H9 (cell line): ENCODE measurements at regions not wholly inside any gene's neighbourhood (a gene's known extent, or its start where the extent isn't known, plus 50 kb on each side); places are given as distances from the start of the nearest gene placed in this dataset.

Source experiments
- DNase-seq: peaks from one replicate; pipeline ENCODE4 v3.0.0-alpha.2; 2017
- H2AFZ ChIP-seq: one replicate; pipeline ENCODE4 v1.6.1; 2013; ENCODE audit warnings: mild to moderate bottlenecking, low read length, control low read depth, moderate library complexity
- H2AK5ac ChIP-seq: 2 replicates; pipeline ENCODE4 v1.6.1; 2013; ENCODE audit warnings: low read length, control low read depth, mixed read lengths; ENCODE audit not compliant: insufficient read length
- H2BK120ac ChIP-seq: one replicate; pipeline ENCODE4 v1.6.1; 2013; ENCODE audit warnings: low read depth, mild to moderate bottlenecking, low read length, control low read depth, inconsistent platforms; ENCODE audit not compliant: poor library complexity, severe bottlenecking
- H2BK12ac ChIP-seq: 2 replicates; pipeline ENCODE4 v1.6.1; 2013; ENCODE audit warnings: low read length, control low read depth, mixed read lengths, low read depth; ENCODE audit not compliant: insufficient read length
- H2BK15ac ChIP-seq: 2 replicates; pipeline ENCODE4 v1.6.1; 2013; ENCODE audit warnings: low read depth, low read length, control low read depth
- H2BK20ac ChIP-seq: one replicate; pipeline ENCODE4 v1.6.1; 2013; ENCODE audit warnings: low read depth, mild to moderate bottlenecking, low read length, control low read depth, inconsistent platforms; ENCODE audit not compliant: poor library complexity, severe bottlenecking
- H2BK5ac ChIP-seq: 2 replicates; pipeline ENCODE4 v1.6.1; 2013; ENCODE audit warnings: low read length, control low read depth, mixed read lengths; ENCODE audit not compliant: insufficient read length
- H3K14ac ChIP-seq: 2 replicates; pipeline ENCODE4 v1.6.1; 2013; ENCODE audit warnings: low read length, control low read depth; ENCODE audit not compliant: insufficient read depth
- H3K18ac ChIP-seq: 2 replicates; pipeline ENCODE4 v1.6.1; 2013; ENCODE audit warnings: low read depth, mild to moderate bottlenecking, mixed read lengths, low read length, control low read depth; ENCODE audit not compliant: insufficient read length
- H3K23ac ChIP-seq: 2 replicates; pipeline ENCODE4 v1.6.1; 2013; ENCODE audit warnings: low read length, control low read depth, mixed read lengths, low read depth; ENCODE audit not compliant: insufficient read length
- H3K23me2 ChIP-seq: 2 replicates; pipeline ENCODE4 v1.6.1; 2013; ENCODE audit warnings: low read depth, mild to moderate bottlenecking, mixed read lengths, low read length, control low read depth; ENCODE audit not compliant: insufficient read length, poor library complexity, severe bottlenecking
- H3K27ac ChIP-seq: 2 replicates; pipeline ENCODE4 v1.5.1; 2013; ENCODE audit warnings: low read length, control low read depth, mixed read lengths, low read depth; ENCODE audit not compliant: insufficient read length
- H3K27me3 ChIP-seq: 2 replicates; pipeline ENCODE4 v1.6.1; 2013; ENCODE audit warnings: low read length, control low read depth, inconsistent platforms; ENCODE audit not compliant: insufficient read depth
- H3K4ac ChIP-seq: 2 replicates; pipeline ENCODE4 v1.6.1; 2013; ENCODE audit warnings: low read depth, mild to moderate bottlenecking, control low read depth, inconsistent platforms, low read length, moderate library complexity
- H3K4me1 ChIP-seq: 2 replicates; pipeline ENCODE4 v1.6.1; 2013; ENCODE audit warnings: low read length, control low read depth, inconsistent platforms; ENCODE audit not compliant: insufficient read depth
- H3K4me2 ChIP-seq: 2 replicates; pipeline ENCODE4 v1.6.1; 2013; ENCODE audit warnings: low read length, control low read depth, mixed read lengths; ENCODE audit not compliant: insufficient read length, insufficient read depth
- H3K56ac ChIP-seq: 2 replicates; pipeline ENCODE4 v1.6.1; 2013; ENCODE audit warnings: low read depth, mild to moderate bottlenecking, mixed read lengths, low read length, control low read depth; ENCODE audit not compliant: insufficient read length
- H3K79me1 ChIP-seq: 2 replicates; pipeline ENCODE4 v1.6.1; 2013; ENCODE audit warnings: low read depth, mild to moderate bottlenecking, moderate library complexity, low read length, control low read depth, inconsistent platforms; ENCODE audit not compliant: insufficient read depth, poor library complexity, severe bottlenecking
- H3K79me2 ChIP-seq: 2 replicates; pipeline ENCODE4 v1.6.1; 2013; ENCODE audit warnings: low read length, control low read depth, inconsistent platforms; ENCODE audit not compliant: insufficient read depth
- H3K9ac ChIP-seq: 2 replicates; pipeline ENCODE4 v1.6.1; 2013; ENCODE audit warnings: low read length, control low read depth, mixed read lengths; ENCODE audit not compliant: insufficient read length; ENCODE audit errors: extremely low read depth
- H3K9me3 ChIP-seq: one replicate; pipeline ENCODE4 v1.6.1; 2013; ENCODE audit warnings: low read depth, low read length, inconsistent platforms; ENCODE audit not compliant: control insufficient read depth
- H3T11ph ChIP-seq: one replicate; pipeline ENCODE4 v1.6.1; 2013; ENCODE audit warnings: mild to moderate bottlenecking, low read length, control low read depth, inconsistent platforms
- H4K20me1 ChIP-seq: one replicate; pipeline ENCODE4 v1.6.1; 2013; ENCODE audit not compliant: control insufficient read depth, insufficient read length, insufficient read depth
- H4K5ac ChIP-seq: 2 replicates; pipeline ENCODE4 v1.6.1; 2013; ENCODE audit warnings: low read depth, mild to moderate bottlenecking, mixed read lengths, low read length, control low read depth; ENCODE audit not compliant: insufficient read length
- H4K8ac ChIP-seq: replicated peaks from 2 replicates; pipeline ENCODE4 v1.6.1; 2013; ENCODE audit warnings: low read length, control low read depth, mixed read lengths, low read depth; ENCODE audit not compliant: insufficient read length
- H4K91ac ChIP-seq: 2 replicates; pipeline ENCODE4 v1.6.1; 2013; ENCODE audit warnings: low read depth, mild to moderate bottlenecking, moderate library complexity, mixed read lengths, low read length, control low read depth; ENCODE audit not compliant: insufficient read length
- H3K27ac Mint-ChIP-seq, 3 experiments: 2 replicates in 2 of 3; 3 replicates in 1 of 3; pipeline ENCODE4 v1.8.0; 2020 to 2021; ENCODE audit warnings: mixed read lengths in 3 of 3, mild to moderate bottlenecking in 1 of 3, moderate library complexity in 1 of 3
- H3K27me3 Mint-ChIP-seq: 2 replicates; pipeline ENCODE4 v1.8.0; 2021; ENCODE audit warnings: low read depth, mild to moderate bottlenecking, moderate library complexity, mixed read lengths
- H3K36me3 Mint-ChIP-seq, 3 experiments: 2 replicates in 2 of 3; 3 replicates in 1 of 3; pipeline ENCODE4 v1.8.0; 2020 to 2021; ENCODE audit warnings: low read depth in 3 of 3, mixed read lengths in 3 of 3; ENCODE audit not compliant: insufficient read depth in 1 of 3
- H3K4me1 Mint-ChIP-seq, 2 experiments: 2 replicates each; pipeline ENCODE4 v1.8.0; 2020; ENCODE audit warnings: mixed read lengths in 2 of 2
- H3K4me3 Mint-ChIP-seq, 2 experiments: 2 replicates in 1 of 2; 3 replicates in 1 of 2; pipeline ENCODE4 v1.8.0; 2020 to 2021; ENCODE audit warnings: mild to moderate bottlenecking in 2 of 2, mixed read lengths in 2 of 2, moderate library complexity in 1 of 2
- H3K9me3 Mint-ChIP-seq, 2 experiments: 2 replicates in 1 of 2; 3 replicates in 1 of 2; pipeline ENCODE4 v1.8.0; 2020; ENCODE audit warnings: mild to moderate bottlenecking in 2 of 2, mixed read lengths in 2 of 2, moderate library complexity in 1 of 2
- WGBS: extraction: QIAGEN DNeasy Blood & Tissue Kit; methylation state at CpG from one replicate; pipeline ENCODE4 v1.1.7; 2013; ENCODE audit warnings: missing lambda C conversion rate, low lambda C conversion rate, mixed read lengths; ENCODE audit not compliant: insufficient read length; ENCODE audit errors: extremely low coverage; 5-methylcytosine and 5-hydroxymethylcytosine counted together
- TF ChIP-seq, protein P1 (sequence below): fragments of 200-600 bp; sonication (generic); conservative IDR thresholded peaks from 3 replicates; pipeline ENCODE4 v1.8.0; 2021; ENCODE audit warnings: antibody characterized with exemption, mild to moderate bottlenecking

DNA sequence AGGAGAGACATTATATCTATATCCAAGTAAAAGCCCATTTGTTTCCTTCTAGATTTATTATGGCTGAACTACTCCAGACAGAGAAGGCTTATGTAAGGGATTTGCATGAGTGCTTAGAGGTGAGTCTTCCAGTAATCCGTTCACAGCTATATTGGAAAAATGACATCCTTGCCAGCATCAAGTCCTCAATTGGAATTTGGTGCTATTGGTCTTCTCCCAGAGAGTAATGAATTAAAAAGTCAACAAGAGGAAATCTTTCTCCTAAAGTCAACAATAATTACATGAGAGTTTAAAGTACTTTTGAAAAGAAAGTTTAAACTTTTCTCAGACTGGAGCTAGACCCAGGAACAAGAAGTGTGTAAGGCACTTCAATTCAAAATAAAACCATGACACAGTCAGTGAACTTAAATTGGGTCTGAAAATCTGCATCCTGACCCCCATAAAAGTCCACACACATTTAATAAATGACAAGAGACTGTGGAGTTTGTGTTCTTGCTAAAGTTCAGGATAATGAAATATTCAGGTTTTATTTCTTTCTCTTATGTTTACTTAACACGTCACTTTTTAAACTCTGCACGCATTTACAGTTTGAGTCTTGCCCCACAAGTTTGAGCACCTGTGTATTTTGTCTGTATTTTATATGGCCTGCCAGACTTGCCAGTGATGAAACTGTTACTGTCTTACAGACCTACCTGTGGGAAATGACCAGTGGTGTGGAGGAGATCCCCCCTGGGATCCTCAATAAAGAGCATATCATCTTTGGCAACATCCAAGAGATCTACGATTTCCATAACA is 268.2 kb upstream of the UMPS start:
- DNase-seq: no peak
- TF ChIP-seq, protein P1, sequence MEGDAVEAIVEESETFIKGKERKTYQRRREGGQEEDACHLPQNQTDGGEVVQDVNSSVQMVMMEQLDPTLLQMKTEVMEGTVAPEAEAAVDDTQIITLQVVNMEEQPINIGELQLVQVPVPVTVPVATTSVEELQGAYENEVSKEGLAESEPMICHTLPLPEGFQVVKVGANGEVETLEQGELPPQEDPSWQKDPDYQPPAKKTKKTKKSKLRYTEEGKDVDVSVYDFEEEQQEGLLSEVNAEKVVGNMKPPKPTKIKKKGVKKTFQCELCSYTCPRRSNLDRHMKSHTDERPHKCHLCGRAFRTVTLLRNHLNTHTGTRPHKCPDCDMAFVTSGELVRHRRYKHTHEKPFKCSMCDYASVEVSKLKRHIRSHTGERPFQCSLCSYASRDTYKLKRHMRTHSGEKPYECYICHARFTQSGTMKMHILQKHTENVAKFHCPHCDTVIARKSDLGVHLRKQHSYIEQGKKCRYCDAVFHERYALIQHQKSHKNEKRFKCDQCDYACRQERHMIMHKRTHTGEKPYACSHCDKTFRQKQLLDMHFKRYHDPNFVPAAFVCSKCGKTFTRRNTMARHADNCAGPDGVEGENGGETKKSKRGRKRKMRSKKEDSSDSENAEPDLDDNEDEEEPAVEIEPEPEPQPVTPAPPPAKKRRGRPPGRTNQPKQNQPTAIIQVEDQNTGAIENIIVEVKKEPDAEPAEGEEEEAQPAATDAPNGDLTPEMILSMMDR: no peak
- no peaks in the 10 kb centered on the region; the same call in none of the 2 replicates for H3K27me3 Mint-ChIP-seq
- no peak overlapping the region for H3K27ac Mint-ChIP-seq
- no peaks in the 10 kb centered on the region for H3K9me3 Mint-ChIP-seq
- Histone ChIP-seq H3K4me2 (no peak overlapping the region), H2AK5ac (no peak overlapping the region), H2BK120ac (no peak overlapping the region), H3K27ac (no peak overlapping the region), H3K9ac (no peak overlapping the region), H3K56ac (no peak overlapping the region), H4K8ac (no peak overlapping the region), H3K23ac (no peak overlapping the region), H2BK5ac (no peak overlapping the region), H3T11ph (no peak overlapping the region), H4K5ac (no peak overlapping the region), H3K79me1 (no peaks in the 10 kb centered on the region), H2BK12ac (no peak overlapping the region), H3K18ac (no peak overlapping the region), H2BK20ac (no peak overlapping the region), H4K20me1 (no peaks in the 10 kb centered on the region), H3K4ac (no peak overlapping the region), H3K27me3 (no peaks in the 10 kb centered on the region), H2BK15ac (no peak overlapping the region), H2AFZ (no peak overlapping the region), H3K23me2 (no peaks in the 10 kb centered on the region), H4K91ac (no peak overlapping the region), H3K9me3 (no peaks in the 10 kb centered on the region), H3K79me2 (no peaks in the 10 kb centered on the region), H3K14ac (no peak overlapping the region), H3K4me1 (no peaks in the 10 kb centered on the region)
- no CpG with 5 or more reads among the region's 4 CpGs for WGBS
- H3K4me3 Mint-ChIP-seq: no peak overlapping the region
- no peaks in the 10 kb centered on the region for H3K36me3 Mint-ChIP-seq
- H3K4me1 Mint-ChIP-seq: no peaks in the 10 kb centered on the region
